ENCODE measurements at regions not wholly inside any gene's neighbourhood (a gene's known extent, or its start where the extent isn't known, plus 50 kb on each side); places are given as distances from the start of the nearest gene placed in this dataset.

- TF ChIP-seq CTCF (IDR thresholded peaks at IDR 0.05 in 4 of 5, conservative IDR thresholded peaks at IDR 0.05 in 1 of 5) (no peak), POLR2A (IDR thresholded peaks at IDR 0.05) (no peak)
- Histone ChIP-seq H3K4me1 (no peaks in the 10 kb centered on the region), H3K27ac (no peak overlapping the region), H3K4me3 (no peak overlapping the region), H3K27me3 (no peaks in the 10 kb centered on the region), H3K36me3 (no peaks in the 10 kb centered on the region), H3K9me3 (no peaks in the 10 kb centered on the region)
- intact Hi-C loops (cut with DNase I; ENCODE audit: low total_unique reads) (no loop called here), in situ Hi-C loops (cut with MboI; ENCODE audit: low sequenced_read_pairs in 4 of 4) (no loop called here)
- DNase-seq (no peak), ATAC-seq (no peak)
Measured at GRCh38 chr13:112231451-112232083, 144.6 kb upstream of the SPACA7 start.

DNA sequence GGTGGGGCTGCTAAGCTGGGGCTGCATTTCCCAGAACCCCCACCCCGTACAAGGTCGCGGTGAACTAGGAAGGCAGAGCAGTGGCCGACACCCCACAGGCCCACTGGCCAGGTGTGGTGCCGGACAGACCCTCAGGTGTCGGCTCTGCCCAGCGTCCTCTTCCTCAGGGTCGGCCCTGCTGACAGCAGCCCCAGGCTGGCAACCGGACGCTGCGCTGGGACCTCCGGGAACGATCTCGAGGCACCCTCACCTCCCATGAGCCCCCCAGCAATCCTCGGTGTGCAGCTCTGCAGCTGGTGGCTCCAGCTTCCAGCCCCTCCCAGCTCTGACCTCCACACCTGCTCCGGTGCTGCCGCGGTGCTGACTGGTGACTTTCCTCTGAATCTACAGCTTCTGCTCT is 142.9 kb upstream of the SPACA7 start:
- DNase-seq (no peak), ATAC-seq (no peak)
- Histone ChIP-seq H3K4me3 (no peak overlapping the region), H3K27me3 (no peaks in the 10 kb centered on the region), H3K4me1 (no peaks in the 10 kb centered on the region), H3K36me3 (no peaks in the 10 kb centered on the region), H3K9me3 (no peaks in the 10 kb centered on the region), H3K27ac (no peak overlapping the region)
- no peak for TF ChIP-seq CTCF (IDR thresholded peaks at IDR 0.05 in 4 of 5, conservative IDR thresholded peaks at IDR 0.05 in 1 of 5)
- no peak for TF ChIP-seq POLR2A (IDR thresholded peaks at IDR 0.05)
- intact Hi-C loops (cut with DNase I; ENCODE audit: low total_unique reads) (no loop called here), in situ Hi-C loops (cut with MboI; ENCODE audit: low sequenced_read_pairs in 4 of 4) (no loop called here)

- Histone ChIP-seq H3K27ac (no peak overlapping the region), H3K27me3 (no peaks in the 10 kb centered on the region), H3K36me3 (no peaks in the 10 kb centered on the region), H3K4me1 (no peaks in the 10 kb centered on the region), H3K4me3 (no peak overlapping the region), H3K9me3 (no peaks in the 10 kb centered on the region)
- in situ Hi-C loops (cut with MboI; ENCODE audit: low sequenced_read_pairs in 4 of 4) = no loop called here
- no peak for ATAC-seq
- TF ChIP-seq CTCF (IDR thresholded peaks at IDR 0.05 in 4 of 5, conservative IDR thresholded peaks at IDR 0.05 in 1 of 5) (no peak), POLR2A (IDR thresholded peaks at IDR 0.05) (no peak)
- no peak for DNase-seq
- intact Hi-C loops (cut with DNase I; ENCODE audit: low total_unique reads) = no loop called here
Measured at GRCh38 chr13:112233716-112234115, 142.4 kb upstream of the SPACA7 start.

DNA sequence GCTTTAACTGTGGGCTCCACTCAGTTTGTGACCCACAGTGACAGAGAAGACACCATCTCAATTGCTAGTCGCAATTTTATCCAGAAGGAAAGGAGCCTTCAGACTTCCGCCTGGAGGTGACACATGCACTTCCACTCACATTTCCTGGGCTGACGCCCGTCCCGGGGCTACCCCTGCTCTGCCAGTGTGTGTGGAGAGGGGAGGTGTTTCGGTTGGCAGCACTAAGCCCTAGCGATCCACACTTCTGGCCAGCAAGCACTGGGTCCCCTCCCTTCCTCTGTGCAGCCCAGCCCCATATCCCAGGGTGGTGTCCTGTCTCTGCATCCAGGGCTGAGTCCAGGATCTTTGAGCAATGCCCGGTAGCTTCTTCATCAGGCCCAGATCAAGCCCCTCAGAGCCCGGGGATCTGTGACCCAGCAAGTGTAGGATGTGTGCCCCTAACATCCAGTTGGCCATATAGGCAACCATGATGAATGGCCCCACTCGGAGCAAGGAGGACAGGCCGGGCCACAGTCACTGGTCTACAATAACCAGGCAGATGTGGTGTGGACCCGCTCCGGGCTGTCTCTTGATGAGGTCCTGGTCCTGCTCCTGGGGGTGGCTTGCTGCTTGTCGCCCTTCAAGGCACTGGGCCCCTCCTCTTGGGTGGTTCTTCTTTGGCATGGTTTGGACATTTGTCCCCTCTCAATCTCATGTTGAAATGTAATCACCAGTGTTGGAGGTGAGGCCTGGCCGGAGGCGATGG is 141.9 kb upstream of the SPACA7 start:
- H3K9me3 ChIP-seq = no peaks in the 10 kb centered on the region
- in situ Hi-C loops (cut with MboI; ENCODE audit: low sequenced_read_pairs in 4 of 4) (no loop called here), intact Hi-C loops (cut with DNase I; ENCODE audit: low total_unique reads) (no loop called here)
- TF ChIP-seq CTCF (IDR thresholded peaks at IDR 0.05 in 4 of 5, conservative IDR thresholded peaks at IDR 0.05 in 1 of 5) = no peak
- TF ChIP-seq POLR2A (IDR thresholded peaks at IDR 0.05) = no peak
- no peak overlapping the region for H3K27ac ChIP-seq
- no peak overlapping the region for H3K4me3 ChIP-seq
- no peaks in the 10 kb centered on the region for H3K4me1 ChIP-seq
- ATAC-seq = no peak
- no peaks in the 10 kb centered on the region for H3K36me3 ChIP-seq
- no peak for DNase-seq
- H3K27me3 ChIP-seq = no peaks in the 10 kb centered on the region
